ENCODE measurements at regions not wholly inside any gene's neighbourhood (a gene's known extent, or its start where the extent isn't known, plus 50 kb on each side); places are given as distances from the start of the nearest gene placed in this dataset.
"Not testable (repeated sequence)": the region's sequence is repeated elsewhere in the genome, so short reads cannot be mapped to it uniquely, and the experiment has no call there.

- no peak for DNase-seq
Observed at GRCh38 chr7:46786995-46787394, 794.9 kb downstream of the TNS3 start.

- DNase-seq = no peak
Observed at GRCh38 chr7:46786221-46786954, 795.5 kb downstream of the TNS3 start.

- DNase-seq = no peak
Observed at GRCh38 chr7:46784732-46785131, 797.2 kb downstream of the TNS3 start.

GRCh38 chr7:46781901-46782439, 799.9 kb downstream of the TNS3 start:
- no peak for DNase-seq

GRCh38 chr7:46776790-46777189, 805.1 kb downstream of the TNS3 start:
- DNase-seq = no peak

GRCh38 chr7:46775776-46776175, 806.1 kb downstream of the TNS3 start:
- DNase-seq = no peak

- no peak for DNase-seq
Observed at GRCh38 chr7:46775020-46775419, 806.9 kb downstream of the TNS3 start.

- DNase-seq = no peak
Observed at GRCh38 chr7:46774515-46774914, 807.4 kb downstream of the TNS3 start.

GRCh38 chr7:46772776-46773175, 809.1 kb downstream of the TNS3 start:
- no peak for DNase-seq

- no peak for DNase-seq
Observed at GRCh38 chr7:46767071-46767470, 814.8 kb downstream of the TNS3 start.

GRCh38 chr7:46764100-46764936, 817.6 kb downstream of the TNS3 start:
- DNase-seq = no peak

GRCh38 chr7:46763344-46763743, 818.6 kb downstream of the TNS3 start:
- no peak for DNase-seq

- no peak for DNase-seq
Observed at GRCh38 chr7:46759711-46760480, 822.0 kb downstream of the TNS3 start.

- no peak for DNase-seq
Observed at GRCh38 chr7:46756996-46757395, 824.9 kb downstream of the TNS3 start.

GRCh38 chr7:46756256-46756655, 825.7 kb downstream of the TNS3 start:
- DNase-seq = no peak

GRCh38 chr7:46755120-46756034, 826.5 kb downstream of the TNS3 start:
- no peak for DNase-seq

- no peak for DNase-seq
Observed at GRCh38 chr7:46754140-46754720, 827.7 kb downstream of the TNS3 start.

GRCh38 chr7:46753662-46754061, 828.2 kb downstream of the TNS3 start:
- no peak for DNase-seq

- DNase-seq = no peak
Observed at GRCh38 chr7:46752881-46753366, 829.0 kb downstream of the TNS3 start.

- not testable (repeated sequence) for DNase-seq
Observed at GRCh38 chr7:46751927-46752723, 829.8 kb downstream of the TNS3 start.

- DNase-seq = no peak
Observed at GRCh38 chr7:46751471-46751870, 830.4 kb upstream of the IGFBP3 start.
